ENCODE measurements at regions not wholly inside any gene's neighbourhood (a gene's known extent, or its start where the extent isn't known, plus 50 kb on each side); places are given as distances from the start of the nearest gene placed in this dataset.

DNA sequence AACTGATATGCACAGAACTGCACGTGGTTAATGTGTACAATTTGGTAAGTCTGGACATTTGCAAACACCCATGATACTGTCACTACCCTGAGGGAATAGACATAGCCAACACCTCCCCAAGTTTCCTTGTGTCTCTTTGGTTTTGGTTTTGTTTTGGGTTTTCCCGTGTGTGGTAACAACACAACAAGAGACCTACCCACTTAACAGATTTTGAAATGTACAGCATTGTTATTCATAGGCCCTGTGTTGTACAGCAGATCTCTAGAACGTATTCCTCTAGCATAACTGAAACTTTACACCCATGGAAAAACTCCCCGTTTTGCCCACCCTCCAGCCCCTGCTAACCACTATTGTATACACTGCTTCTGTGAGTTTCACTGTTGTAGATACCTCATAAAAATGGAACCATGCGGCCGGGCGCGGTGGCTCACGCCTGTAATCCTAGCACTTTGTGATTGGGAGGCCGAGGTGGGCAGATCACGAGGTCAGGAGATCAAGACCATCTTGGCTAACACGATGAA, 76.3 kb upstream of the TBC1D3K start:
- Mint-ChIP-seq H3K4me3 (ENCODE audit: unreplicated experiment) (no peak overlapping the region), H3K9me3 (ENCODE audit: unreplicated experiment) (peaks cover 2% of the 10 kb centered on the region), H3K27me3 (ENCODE audit: unreplicated experiment) (peaks cover 2% of the 10 kb centered on the region), H3K27ac (ENCODE audit: unreplicated experiment) (no peak overlapping the region), H3K36me3 (ENCODE audit: unreplicated experiment) (no peaks in the 10 kb centered on the region), H3K4me1 (ENCODE audit: low read depth, unreplicated experiment) (no peaks in the 10 kb centered on the region)
- TF ChIP-seq, protein P1, sequence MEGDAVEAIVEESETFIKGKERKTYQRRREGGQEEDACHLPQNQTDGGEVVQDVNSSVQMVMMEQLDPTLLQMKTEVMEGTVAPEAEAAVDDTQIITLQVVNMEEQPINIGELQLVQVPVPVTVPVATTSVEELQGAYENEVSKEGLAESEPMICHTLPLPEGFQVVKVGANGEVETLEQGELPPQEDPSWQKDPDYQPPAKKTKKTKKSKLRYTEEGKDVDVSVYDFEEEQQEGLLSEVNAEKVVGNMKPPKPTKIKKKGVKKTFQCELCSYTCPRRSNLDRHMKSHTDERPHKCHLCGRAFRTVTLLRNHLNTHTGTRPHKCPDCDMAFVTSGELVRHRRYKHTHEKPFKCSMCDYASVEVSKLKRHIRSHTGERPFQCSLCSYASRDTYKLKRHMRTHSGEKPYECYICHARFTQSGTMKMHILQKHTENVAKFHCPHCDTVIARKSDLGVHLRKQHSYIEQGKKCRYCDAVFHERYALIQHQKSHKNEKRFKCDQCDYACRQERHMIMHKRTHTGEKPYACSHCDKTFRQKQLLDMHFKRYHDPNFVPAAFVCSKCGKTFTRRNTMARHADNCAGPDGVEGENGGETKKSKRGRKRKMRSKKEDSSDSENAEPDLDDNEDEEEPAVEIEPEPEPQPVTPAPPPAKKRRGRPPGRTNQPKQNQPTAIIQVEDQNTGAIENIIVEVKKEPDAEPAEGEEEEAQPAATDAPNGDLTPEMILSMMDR (IDR thresholded peaks at IDR 0.05; ENCODE audit: partially characterized antibody, unreplicated experiment) = no peak
- DNase-seq = no peak

DNA sequence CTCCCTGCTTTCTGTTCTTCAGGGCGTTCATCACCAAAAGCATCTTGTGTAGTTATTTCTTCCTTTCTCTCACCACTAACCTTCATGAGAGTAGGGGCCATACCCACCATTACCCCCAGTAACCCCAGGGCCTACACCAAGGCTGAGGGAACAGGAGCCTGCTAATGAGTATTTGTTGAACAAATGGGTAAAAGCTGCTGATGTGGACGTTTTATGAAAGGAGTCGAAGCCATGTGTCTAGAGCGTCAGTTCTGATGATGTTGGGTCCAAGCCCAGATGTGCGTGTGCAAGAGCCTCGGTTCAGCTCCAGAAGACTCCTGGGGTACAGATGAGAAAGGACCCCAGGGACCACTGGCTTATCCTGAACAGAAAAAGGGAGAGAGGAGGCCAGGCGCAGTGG, 77.1 kb upstream of the TBC1D3K start:
- H3K4me1 Mint-ChIP-seq (ENCODE audit: low read depth, unreplicated experiment) = no peaks in the 10 kb centered on the region
- H3K36me3 Mint-ChIP-seq (ENCODE audit: unreplicated experiment) = no peaks in the 10 kb centered on the region
- H3K9me3 Mint-ChIP-seq (ENCODE audit: unreplicated experiment) = peaks cover 2% of the 10 kb centered on the region
- TF ChIP-seq, protein P1 (IDR thresholded peaks at IDR 0.05; ENCODE audit: partially characterized antibody, unreplicated experiment) = no peak
- H3K4me3 Mint-ChIP-seq (ENCODE audit: unreplicated experiment) = no peak overlapping the region
- DNase-seq = no peak
- no peak overlapping the region for H3K27ac Mint-ChIP-seq (ENCODE audit: unreplicated experiment)
- H3K27me3 Mint-ChIP-seq (ENCODE audit: unreplicated experiment) = peaks cover 2% of the 10 kb centered on the region

DNA sequence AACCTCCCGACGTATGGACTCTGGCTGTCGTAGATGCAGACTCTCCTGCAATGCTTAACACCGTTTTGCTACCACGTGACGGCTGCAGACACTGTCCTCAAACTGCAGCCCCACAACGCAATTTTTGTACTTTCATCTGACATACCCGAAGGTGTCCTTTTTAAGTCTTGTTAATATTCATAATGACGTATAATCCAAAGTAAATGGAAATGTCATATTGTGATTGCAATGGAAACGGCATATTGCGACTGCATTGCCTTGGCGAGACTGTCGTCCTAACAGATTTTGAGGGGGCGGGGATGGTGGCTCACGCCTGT, 79.3 kb upstream of the TBC1D3K start:
- Mint-ChIP-seq H3K9me3 (ENCODE audit: unreplicated experiment) (peaks cover 2% of the 10 kb centered on the region), H3K27me3 (ENCODE audit: unreplicated experiment) (peaks cover 2% of the 10 kb centered on the region), H3K4me3 (ENCODE audit: unreplicated experiment) (no peak overlapping the region), H3K36me3 (ENCODE audit: unreplicated experiment) (no peaks in the 10 kb centered on the region), H3K4me1 (ENCODE audit: low read depth, unreplicated experiment) (no peaks in the 10 kb centered on the region), H3K27ac (ENCODE audit: unreplicated experiment) (no peak overlapping the region)
- DNase-seq = no peak
- TF ChIP-seq, protein P1 (IDR thresholded peaks at IDR 0.05; ENCODE audit: partially characterized antibody, unreplicated experiment) = peak; percentile 27

DNA sequence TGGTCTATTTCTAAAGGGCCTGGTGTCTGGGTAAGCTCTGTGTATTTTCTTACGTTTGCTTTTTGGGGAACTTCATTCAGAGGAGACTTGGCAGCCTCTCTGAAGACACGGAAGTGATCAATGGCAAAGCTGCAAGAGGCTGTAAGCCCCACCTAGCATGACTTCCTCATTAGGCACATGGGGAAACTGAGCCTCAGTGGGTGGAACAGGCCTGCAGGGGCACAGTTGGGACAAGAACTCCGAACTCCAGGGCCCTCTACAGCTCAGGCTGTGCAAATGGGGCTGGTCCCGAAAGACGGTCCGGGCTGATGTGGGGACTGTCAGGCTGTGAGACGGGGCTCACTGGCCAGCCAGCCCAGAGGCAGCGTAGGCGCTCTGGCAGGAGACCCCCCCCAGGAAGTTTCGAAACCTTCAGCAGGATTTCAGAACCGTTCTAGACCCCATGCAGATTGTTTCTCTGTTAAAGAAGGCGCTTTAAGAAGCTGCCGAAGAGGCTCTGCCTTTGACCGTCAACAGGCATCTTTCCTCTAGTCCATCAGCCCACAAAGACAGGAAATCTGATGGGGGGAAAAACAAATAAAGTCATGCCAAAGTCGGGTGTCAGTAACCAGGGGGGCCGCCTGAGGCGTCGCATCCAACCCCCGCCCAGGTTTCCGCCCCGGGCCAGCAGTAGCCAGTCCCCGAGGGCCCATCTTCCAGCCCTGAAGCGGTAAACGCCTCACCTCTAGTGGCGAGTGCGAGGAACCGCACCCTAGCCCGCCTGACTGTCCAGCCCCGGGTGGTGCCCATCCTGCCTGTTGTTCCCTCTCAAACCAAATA, 79.8 kb upstream of the TBC1D3K start:
- peaks cover 2% of the 10 kb centered on the region for H3K27me3 Mint-ChIP-seq (ENCODE audit: unreplicated experiment)
- H3K27ac Mint-ChIP-seq (ENCODE audit: unreplicated experiment) = no peak overlapping the region
- peak; percentile 77 for DNase-seq
- peaks cover 2% of the 10 kb centered on the region for H3K9me3 Mint-ChIP-seq (ENCODE audit: unreplicated experiment)
- H3K4me1 Mint-ChIP-seq (ENCODE audit: low read depth, unreplicated experiment) = no peaks in the 10 kb centered on the region
- no peaks in the 10 kb centered on the region for H3K36me3 Mint-ChIP-seq (ENCODE audit: unreplicated experiment)
- no peak overlapping the region for H3K4me3 Mint-ChIP-seq (ENCODE audit: unreplicated experiment)
- TF ChIP-seq, protein P1 (IDR thresholded peaks at IDR 0.05; ENCODE audit: partially characterized antibody, unreplicated experiment) = peak; percentile 85

DNA sequence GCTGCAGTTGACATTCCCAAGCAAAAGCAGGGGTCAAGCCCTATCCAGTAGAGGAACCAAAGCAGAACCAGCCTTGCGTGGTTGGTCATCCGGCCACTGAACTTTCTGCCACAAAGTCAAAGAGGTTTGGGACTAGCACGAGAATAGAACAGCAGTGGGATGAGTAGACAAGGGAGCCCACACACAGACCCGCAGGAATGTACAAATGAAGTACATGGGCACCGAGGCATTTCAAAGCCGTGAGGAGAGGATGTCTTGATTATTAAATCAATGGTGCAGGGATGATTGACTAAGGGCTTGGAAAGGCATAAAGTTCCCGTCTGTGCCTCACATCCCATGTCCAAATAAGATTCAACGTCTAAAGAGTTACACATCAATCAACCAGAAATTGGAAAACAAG, 81.8 kb upstream of the TBC1D3K start:
- Mint-ChIP-seq H3K36me3 (ENCODE audit: unreplicated experiment) (no peaks in the 10 kb centered on the region), H3K27ac (ENCODE audit: unreplicated experiment) (no peak overlapping the region), H3K4me1 (ENCODE audit: low read depth, unreplicated experiment) (no peaks in the 10 kb centered on the region), H3K9me3 (ENCODE audit: unreplicated experiment) (peaks cover 7% of the 10 kb centered on the region), H3K27me3 (ENCODE audit: unreplicated experiment) (no peaks in the 10 kb centered on the region), H3K4me3 (ENCODE audit: unreplicated experiment) (no peak overlapping the region)
- TF ChIP-seq, protein P1 (IDR thresholded peaks at IDR 0.05; ENCODE audit: partially characterized antibody, unreplicated experiment) = no peak
- no peak for DNase-seq

Measured in glutamatergic neuron (in vitro differentiated cells).